HepG2 (cell line): ENCODE measurements at regions not wholly inside any gene's neighbourhood (a gene's known extent, or its start where the extent isn't known, plus 50 kb on each side); places are given as distances from the start of the nearest gene placed in this dataset.

Source experiments
- ATAC-seq: fragments of 200-7000 bp; cut with Tn5 transposase; 3 replicates; pipeline ENCODE4 v1.9.1; 2020; ENCODE audit warnings: mild to moderate bottlenecking, moderate library complexity
- BruUV-seq: library from RNA; stranded (reverse); fragments of 400-500 nt; replicated peaks from 2 replicates; lab custom pipeline; 2021; lab: Mats Ljungman, UMichigan
- CTCF ChIA-PET: fragments of 300-600 bp; formaldehyde crosslinking; extraction: SDS; loops from one replicate; lab custom pipeline; 2021; ENCODE audit warnings: low total read pairs, inconsistent platforms, low intra/inter-chr PET ratio; lab: Yijun Ruan, JAX
- POLR2A ChIA-PET: fragments of 350-600 bp; sonication (Branson Sonifier 250); formaldehyde crosslinking; loops from one replicate; lab custom pipeline; 2020; ENCODE audit warnings: antibody characterized with exemption, inconsistent platforms; lab: Yijun Ruan, JAX
- DNase-seq: peaks from one replicate; pipeline ENCODE4 v3.0.0-alpha.2; 2015; ENCODE audit warnings: low spot score
- FAIRE-seq: peaks from 3 replicates; lab custom pipeline; 2011; peaks lifted over from hg19 to GRCh38; lab: Jason Lieb, UNC
- H2AFZ ChIP-seq: one replicate; pipeline ENCODE4 v1.6.1; 2011; ENCODE audit warnings: low read length, inconsistent platforms
- H3K27ac ChIP-seq: fragments of 300-600 bp; 3 replicates; pipeline ENCODE4 v1.8.0; 2011; ENCODE audit warnings: mixed run types, mild to moderate bottlenecking, mixed read lengths, low read length, inconsistent platforms; ENCODE audit not compliant: insufficient read depth; ENCODE audit errors: extremely low read length
- H3K27me3 ChIP-seq, 2 experiments: fragments of 200-600 bp in 1 of 2; 2 replicates in 1 of 2; 3 replicates in 1 of 2; pipeline versions ENCODE4 v1.6.0 to v1.8.0; 2011; ENCODE audit warnings: low read length in 2 of 2, mild to moderate bottlenecking in 2 of 2, moderate library complexity in 2 of 2, inconsistent platforms in 1 of 2; ENCODE audit not compliant: insufficient read depth in 2 of 2, control insufficient read depth in 1 of 2
- H3K36me3 ChIP-seq, 2 experiments: fragments of 200-600 bp in 1 of 2; replicated peaks in 1 of 2; 2 replicates in 1 of 2; 3 replicates in 1 of 2; pipeline versions ENCODE4 v1.5.1 to v1.8.0; 2011; ENCODE audit warnings: low read length in 2 of 2, inconsistent platforms in 1 of 2; ENCODE audit not compliant: insufficient read depth in 2 of 2, control insufficient read depth in 1 of 2
- H3K4me1 ChIP-seq: 2 replicates; pipeline ENCODE4 v1.5.1; 2012; ENCODE audit warnings: low read length, inconsistent platforms; ENCODE audit not compliant: insufficient read depth
- H3K4me2 ChIP-seq: 2 replicates; pipeline ENCODE4 v1.6.0; 2011; ENCODE audit warnings: low read depth, low read length, inconsistent platforms
- H3K4me3 ChIP-seq, 3 experiments: fragments of 200-600 bp in 1 of 3; sonication (generic), shearing (Covaris generic) in 1 of 3; replicated peaks in 1 of 3; 2 replicates each; pipeline ENCODE4 v1.5.1; 2011 to 2016; ENCODE audit warnings: low read length in 3 of 3, inconsistent platforms in 2 of 3, low read depth in 2 of 3, mild to moderate bottlenecking in 2 of 3, control low read depth in 1 of 3, mixed read lengths in 1 of 3; ENCODE audit not compliant: insufficient read depth in 1 of 3
- H3K79me2 ChIP-seq: one replicate; pipeline ENCODE4 v1.6.1; 2011; ENCODE audit warnings: low read length, inconsistent platforms; ENCODE audit not compliant: insufficient read depth
- H3K9ac ChIP-seq: 2 replicates; pipeline ENCODE4 v1.6.0; 2011; ENCODE audit warnings: mild to moderate bottlenecking, low read depth, low read length, inconsistent platforms; ENCODE audit not compliant: insufficient read depth
- H3K9me3 ChIP-seq: 2 replicates; pipeline ENCODE4 v1.5.1; 2012; ENCODE audit warnings: mild to moderate bottlenecking, low read length
- H4K20me1 ChIP-seq: 2 replicates; pipeline ENCODE4 v1.6.0; 2011; ENCODE audit warnings: inconsistent platforms, mild to moderate bottlenecking, low read length, moderate library complexity; ENCODE audit not compliant: insufficient read depth
- GZF1 ChIP-seq: sonication (generic); formaldehyde crosslinking; IDR thresholded peaks from 2 replicates; pipeline ENCODE4 v1.5.1; 2020; ENCODE audit warnings: mild to moderate bottlenecking, missing genetic modification reagents
- HOXD1 ChIP-seq: sonication (generic); formaldehyde crosslinking; IDR thresholded peaks from 2 replicates; pipeline ENCODE4 v1.5.0; 2020; ENCODE audit warnings: missing genetic modification reagents
- ZBTB21 ChIP-seq: sonication (generic); formaldehyde crosslinking; IDR thresholded peaks from 2 replicates; pipeline ENCODE4 v1.4.0; 2020; ENCODE audit warnings: missing genetic modification reagents
- ZFX ChIP-seq: sonication (generic); formaldehyde crosslinking; IDR thresholded peaks from 2 replicates; pipeline ENCODE4 v1.4.0; 2020; ENCODE audit warnings: mild to moderate bottlenecking, low read depth, missing genetic modification reagents, moderate library complexity
- ZNF382 ChIP-seq: sonication (generic); formaldehyde crosslinking; IDR thresholded peaks from 2 replicates; pipeline ENCODE4 v1.5.0; 2020; ENCODE audit warnings: missing genetic modification reagents, mild to moderate bottlenecking, borderline replicate concordance
- ZNF431 ChIP-seq: sonication (generic); formaldehyde crosslinking; IDR thresholded peaks from 2 replicates; pipeline ENCODE4 v1.9.0; 2022; ENCODE audit warnings: missing genetic modification reagents, low read depth, mild to moderate bottlenecking, borderline replicate concordance
- ZNF660 ChIP-seq: sonication (generic); formaldehyde crosslinking; IDR thresholded peaks from 2 replicates; pipeline ENCODE4 v1.5.1; 2020; ENCODE audit warnings: mild to moderate bottlenecking, low read depth, missing genetic modification reagents, borderline replicate concordance
- WGBS: methylation state at CpG from one replicate; pipeline ENCODE4 v1.1.6; 2017; ENCODE audit warnings: low lambda C conversion rate; 5-methylcytosine and 5-hydroxymethylcytosine counted together
- in situ Hi-C: cut with HindIII; loops from 2 replicates; pipeline ENCODE4 v1.10.0; 2017; ENCODE audit warnings: low pct_unique_long_range_greater_than_20kb; ENCODE audit not compliant: extremely low pct_ligation_motif_present
- intact Hi-C: fragments of 100-400 bp; cut with micrococcal nuclease; formaldehyde crosslinking; loops from one replicate; pipeline ENCODE4 v1.10.0; 2022; ENCODE audit not compliant: unreplicated experiment
- TF ChIP-seq, protein P1 (sequence below): sonication (generic); formaldehyde crosslinking; IDR thresholded peaks from 2 replicates; pipeline ENCODE4 v1.5.0; 2020; ENCODE audit warnings: mild to moderate bottlenecking, missing genetic modification reagents, borderline replicate concordance
- TF ChIP-seq, protein P2 (sequence below): sonication (generic); formaldehyde crosslinking; IDR thresholded peaks from 2 replicates; pipeline ENCODE4 v1.4.0; 2020; ENCODE audit warnings: missing genetic modification reagents, borderline replicate concordance
- TF ChIP-seq, protein P3 (sequence below): sonication (generic); formaldehyde crosslinking; IDR thresholded peaks from 2 replicates; pipeline ENCODE4 v1.4.0; 2020; ENCODE audit warnings: missing genetic modification reagents, borderline replicate concordance

GRCh38 chr10:107238275-107238674, 73.8 kb upstream of the SORCS1 start (continued):
- TF ChIP-seq, protein P1, sequence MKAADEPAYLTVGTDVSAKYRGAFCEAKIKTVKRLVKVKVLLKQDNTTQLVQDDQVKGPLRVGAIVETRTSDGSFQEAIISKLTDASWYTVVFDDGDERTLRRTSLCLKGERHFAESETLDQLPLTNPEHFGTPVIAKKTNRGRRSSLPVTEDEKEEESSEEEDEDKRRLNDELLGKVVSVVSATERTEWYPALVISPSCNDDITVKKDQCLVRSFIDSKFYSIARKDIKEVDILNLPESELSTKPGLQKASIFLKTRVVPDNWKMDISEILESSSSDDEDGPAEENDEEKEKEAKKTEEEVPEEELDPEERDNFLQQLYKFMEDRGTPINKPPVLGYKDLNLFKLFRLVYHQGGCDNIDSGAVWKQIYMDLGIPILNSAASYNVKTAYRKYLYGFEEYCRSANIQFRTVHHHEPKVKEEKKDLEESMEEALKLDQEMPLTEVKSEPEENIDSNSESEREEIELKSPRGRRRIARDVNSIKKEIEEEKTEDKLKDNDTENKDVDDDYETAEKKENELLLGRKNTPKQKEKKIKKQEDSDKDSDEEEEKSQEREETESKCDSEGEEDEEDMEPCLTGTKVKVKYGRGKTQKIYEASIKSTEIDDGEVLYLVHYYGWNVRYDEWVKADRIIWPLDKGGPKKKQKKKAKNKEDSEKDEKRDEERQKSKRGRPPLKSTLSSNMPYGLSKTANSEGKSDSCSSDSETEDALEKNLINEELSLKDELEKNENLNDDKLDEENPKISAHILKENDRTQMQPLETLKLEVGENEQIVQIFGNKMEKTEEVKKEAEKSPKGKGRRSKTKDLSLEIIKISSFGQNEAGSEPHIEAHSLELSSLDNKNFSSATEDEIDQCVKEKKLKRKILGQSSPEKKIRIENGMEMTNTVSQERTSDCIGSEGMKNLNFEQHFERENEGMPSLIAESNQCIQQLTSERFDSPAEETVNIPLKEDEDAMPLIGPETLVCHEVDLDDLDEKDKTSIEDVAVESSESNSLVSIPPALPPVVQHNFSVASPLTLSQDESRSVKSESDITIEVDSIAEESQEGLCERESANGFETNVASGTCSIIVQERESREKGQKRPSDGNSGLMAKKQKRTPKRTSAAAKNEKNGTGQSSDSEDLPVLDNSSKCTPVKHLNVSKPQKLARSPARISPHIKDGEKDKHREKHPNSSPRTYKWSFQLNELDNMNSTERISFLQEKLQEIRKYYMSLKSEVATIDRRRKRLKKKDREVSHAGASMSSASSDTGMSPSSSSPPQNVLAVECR (CRISPR knock-in tag) = no peak
- TF ChIP-seq ZNF660 (CRISPR knock-in tag) (no peak), ZBTB21 (CRISPR knock-in tag) (no peak), ZNF431 (CRISPR knock-in tag) (no peak)
- TF ChIP-seq, protein P2, sequence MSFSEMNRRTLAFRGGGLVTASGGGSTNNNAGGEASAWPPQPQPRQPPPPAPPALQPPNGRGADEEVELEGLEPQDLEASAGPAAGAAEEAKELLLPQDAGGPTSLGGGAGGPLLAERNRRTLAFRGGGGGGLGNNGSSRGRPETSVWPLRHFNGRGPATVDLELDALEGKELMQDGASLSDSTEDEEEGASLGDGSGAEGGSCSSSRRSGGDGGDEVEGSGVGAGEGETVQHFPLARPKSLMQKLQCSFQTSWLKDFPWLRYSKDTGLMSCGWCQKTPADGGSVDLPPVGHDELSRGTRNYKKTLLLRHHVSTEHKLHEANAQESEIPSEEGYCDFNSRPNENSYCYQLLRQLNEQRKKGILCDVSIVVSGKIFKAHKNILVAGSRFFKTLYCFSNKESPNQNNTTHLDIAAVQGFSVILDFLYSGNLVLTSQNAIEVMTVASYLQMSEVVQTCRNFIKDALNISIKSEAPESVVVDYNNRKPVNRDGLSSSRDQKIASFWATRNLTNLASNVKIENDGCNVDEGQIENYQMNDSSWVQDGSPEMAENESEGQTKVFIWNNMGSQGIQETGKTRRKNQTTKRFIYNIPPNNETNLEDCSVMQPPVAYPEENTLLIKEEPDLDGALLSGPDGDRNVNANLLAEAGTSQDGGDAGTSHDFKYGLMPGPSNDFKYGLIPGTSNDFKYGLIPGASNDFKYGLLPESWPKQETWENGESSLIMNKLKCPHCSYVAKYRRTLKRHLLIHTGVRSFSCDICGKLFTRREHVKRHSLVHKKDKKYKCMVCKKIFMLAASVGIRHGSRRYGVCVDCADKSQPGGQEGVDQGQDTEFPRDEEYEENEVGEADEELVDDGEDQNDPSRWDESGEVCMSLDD = no peak

- Histone ChIP-seq H3K79me2 (no peaks in the 10 kb centered on the region), H3K27me3 (no peaks in the 10 kb centered on the region), H4K20me1 (no peaks in the 10 kb centered on the region), H3K4me1 (no peaks in the 10 kb centered on the region), H3K9ac (no peak overlapping the region), H3K4me2 (no peak overlapping the region), H3K36me3 (no peaks in the 10 kb centered on the region), H3K27ac (no peak overlapping the region), H2AFZ (no peak overlapping the region), H3K9me3 (peaks cover 81% of the 10 kb centered on the region), H3K4me3 (no peak overlapping the region)
- ATAC-seq (no peak), FAIRE-seq (no peak), DNase-seq (no peak)
- ChIA-PET POLR2A (no interaction called here), CTCF (no interaction called here)
- WGBS = 0% methylated on average over 2 of the region's 2 CpGs
- no TSS peak for BruUV-seq
- intact Hi-C loops (no loop called here), in situ Hi-C loops (no loop called here)
- TF ChIP-seq GZF1 (CRISPR knock-in tag) = no peak
- TF ChIP-seq HOXD1 (CRISPR knock-in tag) = no peak
- TF ChIP-seq ZNF382 (CRISPR knock-in tag) = no peak
- TF ChIP-seq, protein P3, sequence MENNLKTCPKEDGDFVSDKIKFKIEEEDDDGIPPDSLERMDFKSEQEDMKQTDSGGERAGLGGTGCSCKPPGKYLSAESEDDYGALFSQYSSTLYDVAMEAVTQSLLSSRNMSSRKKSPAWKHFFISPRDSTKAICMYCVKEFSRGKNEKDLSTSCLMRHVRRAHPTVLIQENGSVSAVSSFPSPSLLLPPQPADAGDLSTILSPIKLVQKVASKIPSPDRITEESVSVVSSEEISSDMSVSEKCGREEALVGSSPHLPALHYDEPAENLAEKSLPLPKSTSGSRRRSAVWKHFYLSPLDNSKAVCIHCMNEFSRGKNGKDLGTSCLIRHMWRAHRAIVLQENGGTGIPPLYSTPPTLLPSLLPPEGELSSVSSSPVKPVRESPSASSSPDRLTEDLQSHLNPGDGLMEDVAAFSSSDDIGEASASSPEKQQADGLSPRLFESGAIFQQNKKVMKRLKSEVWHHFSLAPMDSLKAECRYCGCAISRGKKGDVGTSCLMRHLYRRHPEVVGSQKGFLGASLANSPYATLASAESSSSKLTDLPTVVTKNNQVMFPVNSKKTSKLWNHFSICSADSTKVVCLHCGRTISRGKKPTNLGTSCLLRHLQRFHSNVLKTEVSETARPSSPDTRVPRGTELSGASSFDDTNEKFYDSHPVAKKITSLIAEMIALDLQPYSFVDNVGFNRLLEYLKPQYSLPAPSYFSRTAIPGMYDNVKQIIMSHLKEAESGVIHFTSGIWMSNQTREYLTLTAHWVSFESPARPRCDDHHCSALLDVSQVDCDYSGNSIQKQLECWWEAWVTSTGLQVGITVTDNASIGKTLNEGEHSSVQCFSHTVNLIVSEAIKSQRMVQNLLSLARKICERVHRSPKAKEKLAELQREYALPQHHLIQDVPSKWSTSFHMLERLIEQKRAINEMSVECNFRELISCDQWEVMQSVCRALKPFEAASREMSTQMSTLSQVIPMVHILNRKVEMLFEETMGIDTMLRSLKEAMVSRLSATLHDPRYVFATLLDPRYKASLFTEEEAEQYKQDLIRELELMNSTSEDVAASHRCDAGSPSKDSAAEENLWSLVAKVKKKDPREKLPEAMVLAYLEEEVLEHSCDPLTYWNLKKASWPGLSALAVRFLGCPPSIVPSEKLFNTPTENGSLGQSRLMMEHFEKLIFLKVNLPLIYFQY (CRISPR knock-in tag) = no peak
- no peak for TF ChIP-seq ZFX
Observed at GRCh38 chr10:107232013-107232412, 67.5 kb upstream of the SORCS1 start.
